Hepatic stellate cell (primary cell): ENCODE measurements at regions not wholly inside any gene's neighbourhood (a gene's known extent, or its start where the extent isn't known, plus 50 kb on each side); places are given as distances from the start of the nearest gene placed in this dataset.
"Not testable (repeated sequence)": the region's sequence is repeated elsewhere in the genome, so short reads cannot be mapped to it uniquely, and the experiment has no call there.

Experiments
- DNase-seq: peaks from one replicate; pipeline ENCODE4 v3.0.0; 2011; ENCODE audit warnings: low spot score

DNA sequence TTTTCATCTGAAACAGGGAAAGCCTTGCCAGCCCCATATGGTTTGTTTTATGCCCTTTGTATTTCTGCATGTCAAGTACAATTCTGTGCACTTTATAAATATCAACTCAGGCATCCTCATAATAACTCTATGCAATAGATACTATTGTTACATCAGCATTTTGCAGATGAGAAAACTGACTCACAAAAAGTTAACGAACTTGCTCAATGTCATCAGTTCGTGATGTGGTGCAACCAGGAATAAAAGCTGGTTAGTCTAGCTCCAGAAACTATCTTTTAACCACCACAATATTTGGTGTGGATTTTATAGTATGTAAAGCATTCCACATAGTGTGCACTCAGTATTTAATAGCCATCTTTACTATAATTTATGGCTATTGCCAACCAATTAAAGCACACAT lies 134.9 kb downstream of the MRPS30 start:
- DNase-seq: no peak

DNA sequence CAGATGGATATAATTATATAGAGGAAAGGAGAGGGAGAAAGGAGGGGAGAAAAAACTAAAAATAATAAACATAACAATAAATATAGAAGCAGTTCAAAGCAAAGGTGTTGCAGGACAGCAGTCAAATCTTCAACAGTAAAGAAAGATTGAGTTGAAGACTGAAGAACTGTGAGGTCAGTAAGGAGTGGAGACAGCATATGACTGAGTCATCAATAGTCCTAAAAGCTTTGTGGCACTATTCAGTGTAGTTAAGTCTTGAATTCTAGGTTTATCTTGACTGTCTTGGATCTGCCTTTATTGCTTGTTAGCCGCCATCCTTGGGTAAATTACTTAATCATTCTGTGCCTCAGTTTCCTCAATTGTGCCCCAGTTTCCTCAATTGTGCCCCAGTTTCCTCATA lies 137.0 kb downstream of the MRPS30 start:
- no peak for DNase-seq

DNA sequence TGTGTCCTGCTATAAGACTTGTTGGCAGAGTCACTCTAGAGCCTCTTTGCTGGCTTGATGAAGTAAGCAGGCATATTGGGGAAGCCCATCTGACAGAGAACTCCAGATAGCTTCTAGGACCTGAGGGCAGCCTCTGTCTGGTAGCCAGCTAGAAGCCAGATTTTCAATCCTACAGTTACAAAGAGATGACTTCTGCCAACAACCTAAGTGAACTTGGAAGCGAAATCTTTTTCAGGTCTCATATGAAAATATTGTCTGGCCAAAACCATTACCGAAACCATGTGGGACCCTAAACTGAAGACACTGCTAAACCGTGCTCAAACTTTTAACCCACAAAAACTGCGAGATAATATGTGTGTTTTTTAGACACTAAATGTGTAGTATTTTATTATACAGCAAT lies 140.9 kb downstream of the MRPS30 start:
- no peak for DNase-seq

DNA sequence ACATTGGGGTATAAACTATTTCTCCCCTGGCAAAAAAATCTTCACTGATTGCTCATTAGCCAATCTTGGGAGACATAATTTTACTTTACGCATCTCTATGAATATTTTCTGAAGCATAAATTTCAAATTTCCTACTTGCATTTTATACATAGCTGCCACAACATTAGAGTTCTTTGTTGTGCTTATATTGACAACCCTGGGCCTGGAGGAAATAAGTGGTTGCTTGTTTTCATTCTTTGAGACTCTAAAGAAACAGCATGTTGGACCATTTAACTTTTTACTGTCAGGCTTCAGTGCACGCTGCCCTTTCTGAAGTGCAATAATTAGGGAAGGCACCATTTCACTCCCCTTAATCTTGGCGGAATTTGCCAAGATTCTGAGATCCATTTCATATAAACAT lies 142.6 kb downstream of the MRPS30 start:
- no peak for DNase-seq

DNA sequence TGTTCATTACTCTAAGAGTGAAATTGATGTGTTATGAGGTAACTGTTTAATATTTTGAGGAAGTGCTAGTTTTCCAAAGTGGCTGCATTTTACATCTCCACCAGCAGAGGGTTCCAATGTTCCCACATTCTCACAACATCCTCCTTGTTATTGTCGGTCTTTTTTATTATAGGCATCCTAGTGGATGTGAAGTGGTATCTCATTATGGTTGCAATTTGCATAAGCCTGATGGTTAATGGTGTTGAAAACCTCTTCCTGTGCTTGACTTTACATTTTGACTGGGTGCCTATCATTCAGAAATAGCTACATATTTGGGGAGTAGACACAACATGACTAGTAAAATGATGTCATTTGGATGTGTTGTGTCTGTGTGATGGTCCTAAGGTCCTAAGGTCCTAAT lies 143.6 kb downstream of the MRPS30 start:
- DNase-seq: peak; percentile 1

DNA sequence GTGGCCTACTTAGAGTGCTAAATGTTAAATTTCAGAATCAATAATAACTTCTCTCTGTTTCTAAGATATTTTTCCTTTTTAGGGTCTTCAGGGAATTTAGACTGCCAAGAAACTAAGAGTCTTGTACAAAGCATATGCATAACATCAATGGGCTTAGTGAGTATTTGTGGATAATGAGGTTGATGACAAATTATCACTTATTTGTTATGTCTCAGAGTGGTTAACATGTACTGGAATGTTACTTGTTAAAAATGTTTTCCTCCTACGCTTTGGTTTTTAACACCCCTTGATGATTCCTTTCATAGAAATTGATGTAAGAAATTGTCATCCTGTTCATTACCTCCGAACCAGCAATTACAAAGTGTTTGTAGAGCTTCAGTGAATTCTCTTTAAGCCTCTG lies 144.3 kb downstream of the MRPS30 start:
- DNase-seq: no peak

DNA sequence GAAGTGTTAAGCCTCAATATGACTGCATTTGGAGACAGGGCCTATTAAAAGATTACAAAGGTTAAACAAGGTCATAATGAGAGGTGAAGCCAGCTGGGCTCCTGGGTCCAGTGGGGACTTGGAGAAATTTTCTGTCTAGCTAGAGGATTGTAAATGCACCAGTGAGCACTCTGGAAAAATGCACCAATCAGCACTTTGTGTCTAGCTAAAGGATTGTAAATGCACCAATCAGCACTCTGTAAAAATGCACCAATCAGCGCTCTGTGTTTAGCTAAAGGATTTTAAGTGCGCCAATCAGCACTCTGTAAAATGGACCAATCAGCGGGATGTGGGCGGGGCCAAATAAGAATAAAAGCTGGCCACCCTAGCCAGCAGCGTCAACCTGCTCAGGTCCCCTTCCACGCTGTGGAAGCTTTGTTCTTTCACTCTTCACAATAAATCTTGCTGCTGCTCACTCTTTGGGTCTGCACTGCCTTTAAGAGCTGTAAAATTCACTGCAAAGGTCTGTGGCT lies 150.3 kb downstream of the MRPS30 start:
- DNase-seq: not testable (repeated sequence)

DNA sequence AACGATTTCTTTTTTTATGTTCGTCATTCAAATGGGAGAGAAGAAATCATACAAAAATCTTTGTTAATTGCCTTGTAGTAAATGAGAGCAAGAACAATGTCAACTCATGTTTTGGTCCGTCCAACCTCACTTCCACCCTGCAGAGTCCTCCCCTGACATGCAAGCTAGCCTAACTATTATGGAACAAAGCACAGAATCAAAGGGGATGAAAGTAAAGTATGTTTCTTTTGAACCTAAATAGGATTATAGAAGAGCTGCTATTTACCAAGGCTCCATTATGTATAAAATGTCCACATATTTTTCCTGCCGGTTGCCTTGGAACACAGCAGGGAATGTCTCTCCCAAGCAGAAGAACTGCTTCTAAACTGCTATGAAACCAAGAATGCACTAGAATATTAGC lies 161.1 kb downstream of the MRPS30 start:
- no peak for DNase-seq

DNA sequence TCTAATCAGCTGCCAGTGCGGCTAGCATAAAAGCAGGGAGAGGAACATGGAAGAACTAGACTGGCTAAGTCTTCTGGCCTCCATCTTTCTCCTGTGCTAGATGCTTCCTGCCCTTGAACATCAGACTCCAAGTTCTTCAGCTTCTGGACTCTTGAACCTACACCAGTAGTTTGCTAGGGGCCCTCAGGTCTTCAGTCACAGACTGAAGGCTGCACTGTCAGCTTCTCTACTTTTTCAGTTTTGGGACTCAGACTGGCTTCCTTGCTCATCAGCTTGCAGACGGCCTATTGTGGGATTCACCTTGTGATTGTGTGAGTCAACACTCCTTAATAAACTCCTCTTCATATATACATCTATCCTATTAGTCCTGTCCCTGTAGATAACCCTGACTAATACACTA lies 162.2 kb downstream of the MRPS30 start:
- DNase-seq: not testable (repeated sequence)

DNA sequence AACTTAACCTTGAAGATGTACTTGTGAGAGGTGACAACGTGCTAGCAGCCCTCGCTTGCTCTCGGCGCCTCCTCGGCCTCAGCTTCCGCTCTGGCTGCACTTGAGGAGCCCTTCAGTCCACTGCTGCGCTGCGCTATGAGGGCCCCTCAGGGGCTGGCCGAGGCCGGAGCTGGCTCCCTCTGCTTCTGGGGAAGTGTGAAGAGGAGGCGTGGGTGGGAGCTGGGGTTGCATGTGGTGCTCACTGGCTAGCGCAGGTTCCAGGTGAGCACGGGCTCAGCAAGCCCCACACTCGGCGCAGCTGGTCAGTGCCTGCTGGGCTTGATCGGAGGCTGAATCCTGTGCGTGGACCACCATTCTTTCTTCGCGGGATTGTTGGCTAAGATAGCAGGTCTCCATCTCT lies 166.1 kb downstream of the MRPS30 start:
- no peak for DNase-seq

DNA sequence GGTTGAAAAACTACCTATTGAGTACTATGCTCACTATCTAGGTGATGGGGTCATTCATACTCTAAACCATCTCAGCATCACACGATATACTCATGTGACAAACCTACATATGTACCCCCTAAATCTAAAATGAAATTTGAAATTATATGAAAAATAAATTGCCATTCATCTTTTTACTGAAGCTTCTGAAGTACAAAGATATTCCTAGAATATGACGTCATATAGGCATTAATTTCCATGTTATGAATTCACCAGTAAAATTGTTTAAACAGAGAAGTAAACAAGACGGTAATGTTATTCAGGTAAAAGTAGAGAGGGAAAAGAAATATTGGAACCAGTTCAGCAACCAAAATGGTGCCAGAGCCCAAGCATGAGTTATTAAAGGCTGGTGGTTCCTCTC lies 173.0 kb downstream of the MRPS30 start:
- DNase-seq: no peak

DNA sequence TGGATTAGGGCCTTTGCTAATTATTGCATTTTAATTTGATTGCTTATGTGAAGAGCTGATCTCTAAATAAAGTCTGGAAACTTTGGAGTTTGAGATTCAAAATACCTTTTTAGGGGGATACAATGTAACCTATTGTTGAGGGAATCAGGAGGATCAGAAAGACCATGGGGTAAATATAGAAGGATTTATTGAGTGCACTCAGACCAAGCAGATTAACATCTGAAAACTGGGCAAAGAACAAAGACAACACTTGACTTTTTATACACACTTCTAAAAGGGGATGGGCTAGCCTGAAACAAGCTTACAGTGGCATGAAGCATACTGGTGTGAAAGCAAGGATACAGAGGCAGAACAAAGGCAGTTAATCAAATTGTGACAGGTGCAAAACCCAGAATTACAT lies 174.3 kb downstream of the MRPS30 start:
- DNase-seq: no peak

DNA sequence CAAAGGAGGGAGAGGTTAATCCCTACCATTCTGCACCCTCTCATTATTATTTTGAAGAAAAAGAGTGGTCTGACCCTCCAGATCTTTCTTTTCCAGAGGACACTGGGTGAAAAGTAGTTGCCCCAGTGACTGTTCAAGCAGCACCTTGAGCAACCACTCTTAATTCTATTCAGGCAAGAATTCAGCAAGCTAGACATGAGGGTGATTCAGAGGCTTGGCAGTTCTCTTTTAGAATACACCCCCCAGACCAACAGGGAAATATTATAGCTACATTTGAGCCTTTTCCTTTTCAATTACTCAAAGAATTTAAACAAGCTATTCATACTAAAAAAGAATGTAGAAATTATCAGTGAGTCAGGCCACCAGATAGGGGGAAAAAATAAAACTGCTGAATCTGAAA lies 178.3 kb downstream of the MRPS30 start:
- DNase-seq: no peak

DNA sequence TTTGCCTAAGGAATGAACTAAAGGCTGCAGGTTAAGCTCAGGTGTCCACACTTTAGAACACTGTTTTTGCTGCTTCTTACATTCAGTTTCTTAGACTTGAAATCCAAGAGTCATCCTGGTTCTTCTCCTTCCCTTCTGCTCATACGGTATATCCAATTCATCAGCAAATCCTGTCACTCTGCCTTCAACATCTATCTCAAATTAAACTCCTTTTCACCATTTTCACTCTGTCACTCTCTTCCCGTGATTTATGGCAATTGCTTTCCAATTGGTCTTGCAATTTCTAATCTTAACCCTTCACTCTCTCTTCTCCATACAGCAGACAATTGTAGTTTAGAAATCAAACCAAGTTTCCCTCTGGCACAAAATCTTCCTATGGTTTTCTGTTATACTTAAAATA lies 182.9 kb downstream of the MRPS30 start:
- no peak for DNase-seq

DNA sequence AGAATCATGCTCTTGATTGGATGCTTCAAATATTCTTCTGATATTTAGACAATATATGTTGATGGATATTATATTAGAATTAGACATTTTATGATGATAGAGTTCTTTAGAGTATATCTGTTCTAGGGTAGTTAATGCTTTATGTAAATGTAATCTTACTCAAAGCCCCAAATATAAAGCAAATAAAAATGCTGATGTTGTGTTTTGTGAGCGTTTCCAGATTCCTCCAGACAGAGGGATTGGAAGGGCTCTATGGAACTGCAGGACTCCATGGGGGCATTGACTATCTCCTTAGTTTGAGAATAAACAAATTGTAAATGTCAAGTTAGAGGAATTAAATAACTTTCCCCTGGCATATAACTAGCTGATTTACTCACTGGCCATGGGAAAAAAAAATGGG lies 184.5 kb downstream of the MRPS30 start:
- DNase-seq: no peak

DNA sequence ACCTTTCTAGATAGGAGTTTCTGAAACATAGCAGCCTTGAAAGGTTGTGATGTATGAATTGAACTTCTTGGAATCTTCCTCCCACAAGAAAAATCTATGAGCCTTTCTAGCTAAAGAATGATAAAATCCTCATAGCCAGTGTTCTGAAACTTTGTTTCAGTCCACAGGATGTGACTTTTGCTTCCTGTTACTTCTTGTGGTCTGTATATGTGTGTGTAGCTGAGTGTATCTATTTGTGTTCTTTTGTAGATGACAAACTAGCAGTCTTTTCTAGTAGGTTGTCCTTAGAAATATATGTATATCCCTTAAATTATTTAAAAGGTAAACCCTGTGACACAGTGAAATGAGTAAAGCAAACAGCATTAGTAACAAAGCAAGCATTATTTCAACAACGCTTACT lies 188.8 kb downstream of the MRPS30 start:
- DNase-seq: no peak

DNA sequence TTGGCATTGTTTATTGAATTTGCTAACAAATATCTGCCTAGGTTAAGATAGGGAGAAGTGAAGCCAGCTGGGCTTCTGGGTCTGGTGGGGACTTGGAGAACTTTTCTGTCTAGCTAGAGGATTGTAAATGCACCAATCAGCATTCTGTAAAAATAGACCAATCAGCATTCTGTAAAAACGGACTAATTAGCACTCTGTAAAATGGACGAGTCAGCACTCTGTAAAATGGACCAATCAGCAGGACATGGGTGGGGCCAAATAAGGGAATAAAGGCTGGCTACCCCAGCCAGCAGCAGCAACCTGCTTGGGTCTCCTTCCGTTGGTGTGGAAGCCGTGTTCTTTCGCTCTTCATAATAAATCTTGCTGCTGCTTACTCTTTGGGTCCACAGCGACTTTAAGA lies 198.4 kb downstream of the MRPS30 start:
- not testable (repeated sequence) for DNase-seq

DNA sequence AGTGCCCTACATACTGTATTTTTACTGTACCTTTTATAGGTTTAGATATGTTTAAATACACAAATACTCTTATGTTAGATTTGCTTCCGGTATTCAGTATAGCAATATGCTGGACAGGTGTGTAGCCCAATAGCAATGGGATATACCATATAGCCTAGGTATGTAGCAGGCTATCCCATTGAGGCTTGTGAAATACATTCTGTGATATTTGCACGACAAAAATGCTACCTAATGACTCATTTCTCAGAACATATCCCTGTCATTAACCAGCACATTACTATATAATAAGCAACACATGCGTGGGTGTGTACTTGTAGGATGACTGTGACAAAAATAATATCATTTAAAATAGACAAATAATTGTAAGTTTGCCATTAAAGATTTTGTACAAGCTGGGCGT lies 208.8 kb downstream of the MRPS30 start:
- no peak for DNase-seq

DNA sequence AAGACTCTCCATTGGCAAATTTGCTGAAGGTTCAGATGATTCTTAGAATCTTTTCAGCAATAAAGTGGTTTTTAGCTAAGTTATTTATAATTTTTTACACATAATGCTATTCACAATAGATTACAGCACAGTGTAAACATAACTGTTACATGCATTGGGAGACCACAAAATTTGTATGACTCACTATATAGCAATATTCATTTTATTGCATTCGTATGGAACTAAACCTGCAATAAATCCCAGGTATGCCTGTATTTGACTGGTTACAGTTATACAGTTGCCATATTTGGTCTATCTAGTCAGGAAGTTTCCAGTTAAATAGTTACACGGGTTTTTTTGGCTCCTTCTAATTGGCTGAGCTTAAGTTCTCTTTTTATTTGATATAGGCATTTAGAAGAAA lies 220.8 kb downstream of the MRPS30 start:
- no peak for DNase-seq

DNA sequence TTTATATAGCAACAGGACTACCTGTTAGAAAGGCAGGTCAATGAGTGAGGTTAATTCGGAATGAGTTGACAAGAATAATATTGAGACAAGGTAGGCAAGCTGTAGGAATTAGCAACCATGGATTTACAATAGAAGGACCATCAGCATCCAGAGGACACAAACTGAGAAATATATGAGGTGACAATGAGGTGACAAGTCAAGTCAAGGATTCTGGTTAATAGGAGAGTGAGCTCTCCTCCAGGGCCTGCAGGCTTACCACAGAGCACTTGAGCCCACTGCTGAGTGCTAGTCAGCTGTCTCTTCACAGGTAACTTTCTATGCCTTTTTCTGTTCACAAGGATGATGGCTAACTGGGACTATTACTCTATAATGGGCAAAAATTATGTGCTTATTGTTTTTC lies 227.2 kb downstream of the MRPS30 start:
- no peak for DNase-seq

DNA sequence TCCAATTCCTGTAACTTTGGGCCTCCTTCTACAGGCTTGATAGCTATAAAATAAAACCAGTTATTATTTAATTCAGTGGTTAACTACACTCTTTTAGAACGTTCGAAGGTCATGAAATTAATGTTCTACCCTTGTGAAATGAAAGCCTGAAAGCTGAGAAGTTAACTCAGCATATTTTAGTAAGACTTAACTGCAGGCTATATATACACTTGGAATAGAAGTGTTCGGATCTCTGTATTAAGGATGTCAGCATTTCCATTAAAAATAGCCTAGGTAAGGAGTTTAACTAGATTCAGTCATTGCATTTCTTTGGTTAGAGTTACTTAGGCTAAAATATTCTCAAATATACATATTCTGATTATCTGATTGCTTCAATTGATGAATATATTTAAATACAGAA lies 229.2 kb downstream of the MRPS30 start:
- no peak for DNase-seq

DNA sequence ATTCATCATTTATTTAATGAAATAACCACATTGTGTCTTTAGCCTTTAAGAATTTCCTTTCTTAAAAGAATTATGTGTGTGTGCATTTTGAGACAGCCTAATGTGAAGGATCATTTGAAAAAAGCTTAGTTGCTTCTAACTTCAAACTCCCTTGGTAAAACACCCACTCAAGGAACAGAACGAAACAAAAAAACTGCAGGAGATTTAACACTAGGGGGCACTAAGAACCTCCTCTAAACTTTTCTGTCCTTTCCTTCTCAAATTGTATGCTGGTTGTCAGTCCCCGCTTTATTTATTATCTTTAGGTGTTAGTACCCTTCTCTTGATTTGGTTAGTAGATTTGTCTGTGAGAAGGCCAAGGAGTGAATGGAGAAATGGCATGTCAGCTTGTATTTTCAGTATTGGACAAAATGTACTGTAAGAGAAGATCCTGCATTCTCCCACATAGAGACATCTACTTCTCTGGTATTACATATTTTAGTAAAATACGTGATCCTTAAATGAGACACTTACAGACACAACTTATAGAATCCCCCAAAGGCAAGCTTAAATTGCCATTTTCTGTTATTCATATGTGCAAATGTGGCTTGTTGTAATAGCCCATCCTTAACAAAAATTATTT lies 229.7 kb downstream of the MRPS30 start:
- no peak for DNase-seq

DNA sequence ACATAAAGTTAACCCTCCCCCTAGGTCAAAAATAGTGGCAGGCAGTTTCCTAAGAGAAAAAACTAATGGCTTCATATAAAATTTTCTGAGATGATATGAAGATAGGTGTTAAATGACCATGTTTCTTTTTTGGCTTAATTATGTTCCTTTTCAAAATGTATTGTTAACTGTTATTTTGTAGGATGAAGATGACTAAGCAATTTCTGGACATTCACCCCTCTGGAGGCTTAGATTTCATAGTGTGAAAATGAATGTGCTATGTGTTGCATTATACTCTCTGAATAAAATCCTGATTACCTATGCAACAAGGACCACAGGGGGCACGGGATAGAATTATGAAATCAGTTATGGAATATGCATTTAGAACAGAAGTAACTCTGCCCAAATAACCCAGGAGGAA lies 233.5 kb downstream of the MRPS30 start:
- DNase-seq: no peak

DNA sequence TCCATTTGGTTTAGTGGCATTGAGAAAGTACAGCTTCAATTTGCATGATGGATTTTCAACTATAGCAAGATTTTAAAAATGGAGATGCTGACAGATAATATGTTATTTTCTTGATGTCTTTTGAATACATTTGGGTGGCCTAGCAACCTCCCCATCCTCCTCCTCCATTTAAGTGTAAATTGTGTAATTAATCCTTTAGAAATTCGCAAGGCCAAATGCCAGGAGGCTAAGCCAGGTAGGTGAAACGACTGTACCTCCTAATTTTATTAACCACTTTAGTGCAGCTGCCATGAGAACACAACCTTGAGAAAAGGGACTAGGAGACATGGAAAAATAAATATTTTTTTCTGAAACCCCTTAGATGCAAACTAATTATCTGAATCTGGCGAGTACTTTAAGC lies 248.8 kb downstream of the MRPS30 start:
- DNase-seq: no peak

DNA sequence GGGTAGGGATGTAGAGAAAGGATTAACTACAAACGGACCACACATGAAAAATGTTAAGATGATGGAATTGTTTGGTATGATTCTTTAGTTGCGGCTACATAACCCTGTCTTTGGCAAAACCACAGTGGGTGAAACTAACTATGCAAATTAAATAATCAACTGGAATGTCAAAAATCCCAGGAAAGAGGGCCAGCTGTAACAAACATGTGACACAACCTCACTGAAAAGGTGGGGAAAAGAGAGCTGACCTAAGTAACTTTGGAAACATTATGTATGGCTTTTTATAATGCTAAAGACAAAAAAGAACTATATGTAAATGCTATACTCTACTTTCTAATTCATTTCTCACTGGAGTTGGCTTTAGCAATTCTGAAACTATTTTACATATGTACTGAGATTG lies 252.0 kb downstream of the MRPS30 start:
- DNase-seq: no peak
